Gastroesophageal sphincter (tissue), 4 donors: ENCODE measurements at regions not wholly inside any gene's neighbourhood (a gene's known extent, or its start where the extent isn't known, plus 50 kb on each side); places are given as distances from the start of the nearest gene placed in this dataset.

ENCODE experiments used
- ATAC-seq: fragments of 150-250 bp; one replicate; pipeline ENCODE4 v1.9.1; 2016; ENCODE audit warnings: mild to moderate bottlenecking, moderate library complexity
- H3K27ac ChIP-seq, 4 donors: fragments of 200-600 bp; sonication (generic) in 3 of 4; 1 replicate in 3 of 4; 2 replicates in 1 of 4; pipeline ENCODE4 v1.5.1; 2016 to 2019
- H3K27me3 ChIP-seq: fragments of 200-600 bp; sonication (generic); one replicate; pipeline ENCODE4 v1.5.1; 2019
- H3K36me3 ChIP-seq, 2 donors: fragments of 200-600 bp; sonication (generic); one replicate each; pipeline ENCODE4 v1.5.1; 2019; ENCODE audit warnings: control low read depth in 1 of 2
- H3K4me1 ChIP-seq, 3 donors: fragments of 200-600 bp; sonication (generic); 1 replicate in 2 of 3; 2 replicates in 1 of 3; pipeline ENCODE4 v1.5.1; 2016 to 2019; ENCODE audit warnings: control low read depth in 2 of 3
- H3K4me3 ChIP-seq, 2 donors: fragments of 200-600 bp; sonication (generic); one replicate each; pipeline ENCODE4 v1.5.1; 2019; ENCODE audit warnings: mild to moderate bottlenecking in 1 of 2, moderate library complexity in 1 of 2
- H3K9me3 ChIP-seq, 3 donors: fragments of 200-600 bp; sonication (generic); one replicate each; pipeline ENCODE4 v1.5.1; 2017 to 2019; ENCODE audit warnings: control low read depth in 2 of 3
- CTCF ChIP-seq, 4 experiments: fragments of 200-600 bp in 2 of 4; fragments of 450-650 bp in 2 of 4; sonication (generic) in 1 of 4; IDR thresholded peaks; one replicate each; pipeline ENCODE4 v1.5.1; 2017 to 2019; ENCODE audit warnings: antibody characterized with exemption in 4 of 4, mild to moderate bottlenecking in 2 of 4, moderate library complexity in 2 of 4
- EP300 ChIP-seq: sonication (generic); formaldehyde crosslinking; IDR thresholded peaks from one replicate; pipeline ENCODE4 v1.6.1; 2017; ENCODE audit warnings: antibody characterized with exemption, mild to moderate bottlenecking
- POLR2A ChIP-seq, 2 donors: fragments of 450-650 bp; IDR thresholded peaks; one replicate each; pipeline ENCODE4 v1.6.1; 2017; ENCODE audit warnings: antibody characterized with exemption in 2 of 2, mild to moderate bottlenecking in 2 of 2, moderate library complexity in 1 of 2
- POLR2AphosphoS5 ChIP-seq: sonication (generic); formaldehyde crosslinking; IDR thresholded peaks from one replicate; pipeline ENCODE4 v1.6.1; 2017; ENCODE audit warnings: antibody characterized with exemption
- WGBS, 2 donors: methylation state at CpG; one replicate each; pipeline ENCODE4 v1.1.5; 2018; ENCODE audit warnings: low coverage in 1 of 2; 5-methylcytosine and 5-hydroxymethylcytosine counted together

GRCh38 chr4:34373456-34373855, 1870.9 kb downstream of the ARAP2 start:
- no peak overlapping the region for H3K4me3 ChIP-seq
- H3K27ac ChIP-seq = no peak overlapping the region
- H3K9me3 ChIP-seq = no peaks in the 10 kb centered on the region
- TF ChIP-seq EP300 = no peak
- TF ChIP-seq POLR2A (IDR thresholded peaks at IDR 0.05) = no peak
- no peak for TF ChIP-seq POLR2AphosphoS5
- ATAC-seq = no peak
- H3K36me3 ChIP-seq = no peaks in the 10 kb centered on the region
- no peaks in the 10 kb centered on the region for H3K27me3 ChIP-seq
- no peaks in the 10 kb centered on the region for H3K4me1 ChIP-seq
- WGBS, 2 donors = 83 to 90% methylated on average over 3 of the region's 3 CpGs

GRCh38 chr4:34412233-34412632, 1832.1 kb downstream of the ARAP2 start:
- H3K4me3 ChIP-seq = no peak overlapping the region
- 71 to 80% methylated on average over 1 of the region's 2 CpGs for WGBS, 2 donors
- peaks cover 0 to 20% (median 0%) of the 10 kb centered on the region in 3 donors for H3K9me3 ChIP-seq
- no peaks in the 10 kb centered on the region for H3K36me3 ChIP-seq
- TF ChIP-seq POLR2AphosphoS5 = no peak
- no peak for TF ChIP-seq POLR2A (IDR thresholded peaks at IDR 0.05)
- no peak for TF ChIP-seq CTCF (IDR thresholded peaks at IDR 0.05)
- no peak for TF ChIP-seq EP300
- no peaks in the 10 kb centered on the region for H3K4me1 ChIP-seq
- ATAC-seq = no peak
- no peak overlapping the region for H3K27ac ChIP-seq
- no peaks in the 10 kb centered on the region for H3K27me3 ChIP-seq

GRCh38 chr4:34412911-34413310, 1831.4 kb downstream of the ARAP2 start:
- no peak overlapping the region for H3K4me3 ChIP-seq
- WGBS, 2 donors = 75 to 80% methylated on average over 2 of the region's 2 CpGs
- TF ChIP-seq POLR2AphosphoS5 (no peak), CTCF (IDR thresholded peaks at IDR 0.05) (no peak), EP300 (no peak)
- H3K9me3 ChIP-seq = peaks cover 0 to 20% (median 0%) of the 10 kb centered on the region in 3 donors
- no peak for ATAC-seq
- no peak overlapping the region for H3K27ac ChIP-seq
- H3K4me1 ChIP-seq = no peaks in the 10 kb centered on the region
- no peaks in the 10 kb centered on the region for H3K36me3 ChIP-seq
- H3K27me3 ChIP-seq = no peaks in the 10 kb centered on the region

- H3K27ac ChIP-seq = no peak overlapping the region
- H3K9me3 ChIP-seq = peaks cover 0 to 5% (median 0%) of the 10 kb centered on the region in 3 donors
- ATAC-seq = no peak
- no peaks in the 10 kb centered on the region for H3K27me3 ChIP-seq
- no peaks in the 10 kb centered on the region for H3K4me1 ChIP-seq
- no peak for TF ChIP-seq EP300
- no peak for TF ChIP-seq POLR2A (IDR thresholded peaks at IDR 0.05)
- TF ChIP-seq POLR2AphosphoS5 = no peak
- TF ChIP-seq CTCF (IDR thresholded peaks at IDR 0.05) = no peak
- WGBS, 2 donors = 69 to 74% methylated on average over 3 of the region's 3 CpGs
- H3K4me3 ChIP-seq = no peak overlapping the region
- H3K36me3 ChIP-seq = no peaks in the 10 kb centered on the region
Measured at GRCh38 chr4:34417160-34417559, 1827.2 kb downstream of the ARAP2 start.

GRCh38 chr4:34419871-34420270, 1824.4 kb downstream of the ARAP2 start:
- 83 to 85% methylated on average over 2 of the region's 2 CpGs for WGBS, 2 donors

More at GRCh38 chr4:34419871-34420270, 1824.4 kb downstream of the ARAP2 start:
- ATAC-seq = no peak
- Histone ChIP-seq H3K4me3 (no peak overlapping the region), H3K9me3 (no peaks in the 10 kb centered on the region), H3K4me1 (no peaks in the 10 kb centered on the region), H3K36me3 (no peaks in the 10 kb centered on the region), H3K27me3 (no peaks in the 10 kb centered on the region), H3K27ac (no peak overlapping the region)
- TF ChIP-seq POLR2A (IDR thresholded peaks at IDR 0.05) (no peak), EP300 (no peak), POLR2AphosphoS5 (no peak), CTCF (IDR thresholded peaks at IDR 0.05) (no peak)
